ENCODE measurements at regions not wholly inside any gene's neighbourhood (a gene's known extent, or its start where the extent isn't known, plus 50 kb on each side); places are given as distances from the start of the nearest gene placed in this dataset.

- H3K4me3 ChIP-seq (ENCODE audit: low read depth, low read length), result no peak overlapping the region
- TF ChIP-seq, protein P1, sequence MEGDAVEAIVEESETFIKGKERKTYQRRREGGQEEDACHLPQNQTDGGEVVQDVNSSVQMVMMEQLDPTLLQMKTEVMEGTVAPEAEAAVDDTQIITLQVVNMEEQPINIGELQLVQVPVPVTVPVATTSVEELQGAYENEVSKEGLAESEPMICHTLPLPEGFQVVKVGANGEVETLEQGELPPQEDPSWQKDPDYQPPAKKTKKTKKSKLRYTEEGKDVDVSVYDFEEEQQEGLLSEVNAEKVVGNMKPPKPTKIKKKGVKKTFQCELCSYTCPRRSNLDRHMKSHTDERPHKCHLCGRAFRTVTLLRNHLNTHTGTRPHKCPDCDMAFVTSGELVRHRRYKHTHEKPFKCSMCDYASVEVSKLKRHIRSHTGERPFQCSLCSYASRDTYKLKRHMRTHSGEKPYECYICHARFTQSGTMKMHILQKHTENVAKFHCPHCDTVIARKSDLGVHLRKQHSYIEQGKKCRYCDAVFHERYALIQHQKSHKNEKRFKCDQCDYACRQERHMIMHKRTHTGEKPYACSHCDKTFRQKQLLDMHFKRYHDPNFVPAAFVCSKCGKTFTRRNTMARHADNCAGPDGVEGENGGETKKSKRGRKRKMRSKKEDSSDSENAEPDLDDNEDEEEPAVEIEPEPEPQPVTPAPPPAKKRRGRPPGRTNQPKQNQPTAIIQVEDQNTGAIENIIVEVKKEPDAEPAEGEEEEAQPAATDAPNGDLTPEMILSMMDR (IDR thresholded peaks at IDR 0.05; ENCODE audit: insufficient read depth, low read length), result no peak
- DNase-seq (ENCODE audit: low read depth), result no peak
These were observed 199.0 kb upstream of the ATP2B1 start for GRCh38 chr12:89907659-89908058.

- TF ChIP-seq, protein P1 (IDR thresholded peaks at IDR 0.05; ENCODE audit: insufficient read depth, low read length), result no peak
- DNase-seq (ENCODE audit: low read depth), result no peak
- no peak overlapping the region for H3K4me3 ChIP-seq (ENCODE audit: low read depth, low read length)
These were observed 198.2 kb upstream of the ATP2B1 start for GRCh38 chr12:89906824-89907223.

DNA sequence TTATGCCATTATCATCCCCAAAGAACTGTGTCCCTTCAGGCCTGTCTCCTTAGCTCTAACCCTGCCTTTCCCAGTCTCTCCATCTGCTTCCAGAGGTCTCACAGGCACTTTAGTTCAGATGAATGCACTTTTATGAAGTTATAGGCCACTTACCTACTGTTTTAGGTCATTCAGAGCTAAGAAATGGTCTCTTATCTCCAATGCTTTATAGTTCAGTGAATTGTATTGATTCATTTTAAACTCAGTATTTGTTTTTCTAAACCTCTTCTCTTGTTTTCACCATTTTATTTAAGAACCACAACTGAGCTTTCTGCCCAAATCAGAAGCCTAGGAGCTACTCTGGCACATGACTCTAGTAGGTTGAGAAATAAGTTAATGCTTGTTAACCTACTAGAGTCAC is 197.5 kb upstream of the ATP2B1 start:
- TF ChIP-seq, protein P1 (IDR thresholded peaks at IDR 0.05; ENCODE audit: insufficient read depth, low read length), result no peak
- no peak overlapping the region for H3K4me3 ChIP-seq (ENCODE audit: low read depth, low read length)
- DNase-seq (ENCODE audit: low read depth), result no peak

- TF ChIP-seq, protein P1 (IDR thresholded peaks at IDR 0.05; ENCODE audit: insufficient read depth, low read length), result no peak
- no peak overlapping the region for H3K4me3 ChIP-seq (ENCODE audit: low read depth, low read length)
- DNase-seq (ENCODE audit: low read depth), result no peak
These were observed 193.4 kb upstream of the ATP2B1 start for GRCh38 chr12:89901906-89902642.

GRCh38 chr12:89901319-89901718 is 192.7 kb upstream of the ATP2B1 start:
- H3K4me3 ChIP-seq (ENCODE audit: low read depth, low read length), result no peak overlapping the region
- no peak for DNase-seq (ENCODE audit: low read depth)
- TF ChIP-seq, protein P1 (IDR thresholded peaks at IDR 0.05; ENCODE audit: insufficient read depth, low read length), result no peak

DNA sequence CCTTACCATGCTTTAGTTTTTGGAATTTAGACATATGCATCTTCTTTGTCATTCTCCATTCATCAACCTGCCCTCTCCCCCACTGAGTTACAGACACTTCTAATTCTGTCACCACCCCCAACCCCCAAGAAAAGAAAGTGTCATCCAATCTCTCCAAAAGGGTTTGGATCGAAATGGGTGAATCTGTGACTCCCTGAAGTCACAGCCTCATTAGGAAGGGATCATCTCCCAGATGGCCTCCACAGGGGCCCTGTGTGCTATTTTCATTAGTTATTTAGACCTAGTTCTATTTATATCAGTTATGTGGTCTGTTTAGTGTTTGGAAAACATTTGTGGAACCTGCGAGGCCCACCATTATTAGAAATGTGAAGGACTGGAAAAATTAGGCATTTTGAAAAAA is 191.0 kb upstream of the ATP2B1 start:
- no peak overlapping the region for H3K4me3 ChIP-seq (ENCODE audit: low read depth, low read length)
- TF ChIP-seq, protein P1 (IDR thresholded peaks at IDR 0.05; ENCODE audit: insufficient read depth, low read length), result no peak
- DNase-seq (ENCODE audit: low read depth), result no peak

DNA sequence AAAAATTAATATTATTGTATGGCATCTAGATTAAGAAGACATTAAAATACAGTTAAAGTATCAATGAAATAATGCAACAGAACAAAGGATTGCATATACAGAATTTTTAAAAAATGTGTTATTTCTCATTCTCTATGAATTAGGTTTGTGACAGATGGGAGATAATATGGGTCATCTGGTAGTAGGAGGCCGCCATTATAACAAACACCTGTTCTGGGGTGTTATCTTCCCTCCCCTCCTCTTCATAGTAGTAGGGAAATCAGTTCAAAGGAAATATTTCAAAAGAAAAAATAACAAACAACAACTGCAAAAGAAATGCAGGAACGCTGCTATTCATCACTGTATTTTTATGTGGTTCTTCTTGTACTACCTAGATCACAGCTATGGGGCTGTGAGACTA is 187.0 kb upstream of the ATP2B1 start:
- DNase-seq (ENCODE audit: low read depth), result no peak
- no peak overlapping the region for H3K4me3 ChIP-seq (ENCODE audit: low read depth, low read length)
- TF ChIP-seq, protein P1 (IDR thresholded peaks at IDR 0.05; ENCODE audit: insufficient read depth, low read length), result no peak
